ENCODE measurements at regions not wholly inside any gene's neighbourhood (a gene's known extent, or its start where the extent isn't known, plus 50 kb on each side); places are given as distances from the start of the nearest gene placed in this dataset.
"Not testable (repeated sequence)": the region's sequence is repeated elsewhere in the genome, so short reads cannot be mapped to it uniquely, and the experiment has no call there.

GRCh38 chr13:60679131-60679530 lies 282.1 kb downstream of the TDRD3 start:
- no peak for DNase-seq

DNA sequence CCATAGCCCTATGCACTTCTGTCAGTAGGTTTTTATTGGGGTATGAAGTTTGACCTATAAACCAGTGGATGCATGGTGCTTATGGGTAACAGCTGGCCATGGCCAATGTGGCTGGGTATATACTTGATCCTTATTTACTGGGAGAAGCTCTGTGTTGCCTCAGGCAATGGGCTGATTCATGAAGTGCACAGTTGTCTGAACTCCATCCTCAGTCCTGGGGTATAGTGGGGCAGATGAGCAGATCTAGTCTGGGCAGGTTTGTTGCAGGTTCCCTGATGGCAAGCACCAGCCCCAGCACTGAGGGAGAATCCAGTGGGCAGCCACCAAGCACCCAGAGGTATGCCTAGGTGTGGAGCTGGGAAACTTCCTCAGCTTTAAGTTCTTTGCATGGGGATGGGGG lies 274.4 kb downstream of the TDRD3 start:
- no peak for DNase-seq

DNA sequence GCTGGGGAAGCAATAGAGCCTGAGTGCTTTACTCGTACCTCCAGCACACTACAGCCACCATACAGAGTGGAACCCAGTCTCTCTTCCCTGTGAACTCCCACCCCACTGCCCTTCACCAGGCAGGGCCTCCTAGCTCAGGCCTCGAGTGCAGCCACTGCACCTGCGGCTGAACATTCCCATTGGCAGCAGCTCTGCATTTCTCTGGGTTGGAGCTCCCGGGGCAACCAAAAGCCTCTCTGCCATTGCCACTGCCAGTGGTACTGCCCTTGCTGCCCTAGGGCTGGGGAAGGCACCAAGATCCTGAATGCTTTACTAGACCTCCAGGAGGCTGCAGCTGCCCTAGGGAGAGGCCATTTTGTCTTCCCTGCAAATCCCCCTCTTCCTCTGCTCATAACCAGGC lies 266.8 kb downstream of the TDRD3 start:
- no peak for DNase-seq

GRCh38 chr13:60662595-60662994 lies 265.6 kb downstream of the TDRD3 start:
- no peak for DNase-seq

GRCh38 chr13:60661521-60661920 lies 264.5 kb downstream of the TDRD3 start:
- no peak for DNase-seq

GRCh38 chr13:60657586-60657985 lies 260.6 kb downstream of the TDRD3 start:
- DNase-seq: not testable (repeated sequence)

GRCh38 chr13:60655256-60655655 lies 258.2 kb downstream of the TDRD3 start:
- no peak for DNase-seq

GRCh38 chr13:60654415-60654814 lies 257.4 kb downstream of the TDRD3 start:
- DNase-seq: no peak

DNA sequence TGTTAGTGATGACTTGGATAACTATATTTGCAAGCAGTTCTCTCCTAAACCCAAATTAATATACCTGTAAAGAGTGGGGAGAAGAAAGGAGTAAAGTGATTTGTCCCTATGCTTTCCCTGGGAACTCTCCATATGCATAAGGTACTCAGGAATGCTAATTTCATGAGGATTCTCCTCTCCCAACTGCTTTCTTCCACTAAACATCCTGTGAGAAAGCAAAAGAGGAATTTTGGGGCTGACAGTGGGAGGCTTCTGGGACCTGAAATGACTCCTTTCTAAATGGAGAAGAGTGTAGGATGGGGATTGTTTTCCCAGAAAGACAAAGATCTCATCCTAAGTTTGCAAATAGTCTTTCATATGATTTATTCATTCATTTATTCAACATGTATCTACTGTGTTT lies 250.5 kb downstream of the TDRD3 start:
- no peak for DNase-seq

DNA sequence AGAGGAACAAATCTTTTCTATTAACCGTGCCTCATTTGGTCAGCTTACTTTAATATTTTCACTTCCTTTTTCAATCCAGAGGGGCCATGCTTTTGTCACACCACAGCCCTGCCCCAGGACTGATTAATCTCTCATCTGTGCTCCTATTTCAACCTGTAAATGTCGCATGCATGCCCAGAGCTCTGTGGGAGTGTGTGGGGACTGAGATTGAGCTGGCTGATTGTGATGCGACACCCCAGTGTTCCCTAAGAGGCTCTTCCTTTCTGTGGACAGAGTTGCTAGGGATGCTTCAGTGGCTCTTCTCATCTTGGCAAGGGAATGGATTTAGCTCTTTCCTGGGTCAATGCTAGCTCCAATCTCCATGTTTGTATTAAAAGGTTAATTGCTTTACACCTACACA lies 249.6 kb downstream of the TDRD3 start:
- DNase-seq: no peak

DNA sequence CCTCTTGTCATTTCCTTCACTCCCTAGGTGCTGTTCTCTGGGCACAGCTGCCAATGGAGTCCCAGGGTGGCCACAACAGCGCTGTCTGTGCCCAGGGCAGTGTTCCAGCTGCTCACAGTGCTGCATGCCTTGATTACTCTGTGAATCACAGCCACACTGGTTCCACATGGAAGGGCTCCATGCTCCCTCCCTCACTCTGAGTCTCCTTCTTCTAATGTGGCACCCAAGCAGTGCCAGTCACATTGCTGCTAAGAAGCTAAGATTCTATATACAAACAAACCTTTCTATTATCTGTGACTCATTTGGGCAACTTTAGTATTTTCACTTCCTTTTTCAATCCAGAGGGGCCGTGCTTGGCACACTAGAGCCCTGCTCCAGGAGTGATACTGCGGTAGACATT lies 248.7 kb downstream of the TDRD3 start:
- DNase-seq: no peak

DNA sequence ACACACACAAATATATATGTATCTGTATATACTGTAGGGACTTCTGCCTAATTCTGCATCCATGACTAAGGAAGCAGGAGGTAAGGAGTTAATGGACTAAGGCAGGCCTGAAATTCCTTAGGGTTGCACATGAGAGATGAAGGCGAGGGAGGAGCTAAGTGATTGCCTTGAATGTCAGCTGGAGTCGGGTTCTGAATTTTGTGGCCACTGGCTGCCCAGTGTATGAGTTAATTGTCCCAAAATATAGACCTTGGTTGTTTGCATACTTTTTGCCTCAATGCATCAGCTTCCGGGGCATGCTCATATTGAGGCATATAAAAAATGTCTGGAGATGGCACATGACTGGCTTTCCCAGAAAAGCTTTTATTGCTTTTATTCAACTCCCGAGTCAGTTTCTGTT lies 245.5 kb downstream of the TDRD3 start:
- DNase-seq: no peak

DNA sequence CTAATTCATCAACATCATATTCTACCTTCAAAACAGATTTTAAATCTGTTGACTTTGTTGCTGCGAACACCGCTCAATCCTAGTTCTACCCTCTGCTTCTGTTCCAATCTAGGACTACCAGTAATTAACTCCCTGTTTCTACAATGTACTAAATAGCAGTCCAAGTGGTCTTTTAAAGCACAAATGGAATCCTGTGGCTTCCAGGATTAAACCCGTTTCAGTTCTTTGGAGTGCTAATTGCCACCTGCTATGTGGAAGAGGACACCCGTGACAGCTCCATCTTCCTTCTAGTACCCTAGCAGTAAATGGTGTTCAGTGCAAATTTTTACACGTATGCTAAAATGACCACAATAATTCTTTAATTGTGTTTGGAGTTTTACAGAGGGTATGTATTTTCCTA lies 232.1 kb downstream of the TDRD3 start:
- no peak for DNase-seq

- DNase-seq: no peak
These were observed 230.2 kb downstream of the TDRD3 start for GRCh38 chr13:60627071-60627686.
